ENCODE measurements at regions not wholly inside any gene's neighbourhood (a gene's known extent, or its start where the extent isn't known, plus 50 kb on each side); places are given as distances from the start of the nearest gene placed in this dataset.

GRCh38 chr2:155651851-155652250, 680.7 kb downstream of the NR4A2 start:
- no peak for TF ChIP-seq CTCF (conservative IDR thresholded peaks at IDR 0.05)
- no peak overlapping the region for H4K5ac ChIP-seq (ENCODE audit: insufficient read length, low read depth, low read length)

More at GRCh38 chr2:155651851-155652250, 680.7 kb downstream of the NR4A2 start:
- H3K27ac ChIP-seq (ENCODE audit: insufficient read length, low read depth, low read length), result no peak overlapping the region
- no peak overlapping the region for H3K4me2 ChIP-seq (ENCODE audit: insufficient read depth, insufficient read length, low read length)
- H2BK15ac ChIP-seq (ENCODE audit: low read depth, low read length), result no peak overlapping the region
- H2BK5ac ChIP-seq (ENCODE audit: insufficient read length, low read length), result no peak overlapping the region
- no peak overlapping the region for H2AFZ ChIP-seq (ENCODE audit: low read length)
- no peak overlapping the region for H3K18ac ChIP-seq (ENCODE audit: insufficient read length, low read depth, low read length)
- H4K20me1 ChIP-seq (ENCODE audit: control insufficient read depth, insufficient read depth, insufficient read length), result no peaks in the 10 kb centered on the region
- H3K4me1 Mint-ChIP-seq, result no peaks in the 10 kb centered on the region
- H4K8ac ChIP-seq (replicated peaks; ENCODE audit: insufficient read length, low read depth, low read length), result no peak overlapping the region
- H3K36me3 Mint-ChIP-seq (ENCODE audit: insufficient read depth in 1 of 3, low read depth in 3 of 3), result no peaks in the 10 kb centered on the region
- no peak overlapping the region for H2AK5ac ChIP-seq (ENCODE audit: insufficient read length, low read length)
- no peaks in the 10 kb centered on the region for H3K9me3 ChIP-seq (ENCODE audit: control insufficient read depth, low read depth, low read length)
- H3K4me1 ChIP-seq (ENCODE audit: insufficient read depth, low read length), result no peaks in the 10 kb centered on the region
- H3K14ac ChIP-seq (ENCODE audit: insufficient read depth, low read length), result no peak overlapping the region
- no peak overlapping the region for H2BK12ac ChIP-seq (ENCODE audit: insufficient read length, low read depth, low read length)
- no peaks in the 10 kb centered on the region for H3K23me2 ChIP-seq (ENCODE audit: insufficient read length, low read depth, low read length, poor library complexity, severe bottlenecking)
- H3K4ac ChIP-seq (ENCODE audit: low read depth, low read length), result no peak overlapping the region
- no peak overlapping the region for H3K23ac ChIP-seq (ENCODE audit: insufficient read length, low read depth, low read length)
- no CpG with 5 or more reads among the region's 6 CpGs for WGBS (ENCODE audit: extremely low coverage, insufficient read length, low lambda C conversion rate)
- no peaks in the 10 kb centered on the region for H3K27me3 ChIP-seq (ENCODE audit: insufficient read depth, low read length)
- H3K9me3 Mint-ChIP-seq, result no peaks in the 10 kb centered on the region
- no peak overlapping the region for H2BK20ac ChIP-seq (ENCODE audit: low read depth, low read length, poor library complexity, severe bottlenecking)
- no peak overlapping the region for H4K91ac ChIP-seq (ENCODE audit: insufficient read length, low read depth, low read length)
- H3K27ac Mint-ChIP-seq, result no peak overlapping the region
- no peak overlapping the region for H3K9ac ChIP-seq (ENCODE audit: extremely low read depth, insufficient read length, low read length)
- no peak overlapping the region for H3K4me3 Mint-ChIP-seq
- no peaks in the 10 kb centered on the region for H3K79me2 ChIP-seq (ENCODE audit: insufficient read depth, low read length)
- no peaks in the 10 kb centered on the region for H3K79me1 ChIP-seq (ENCODE audit: insufficient read depth, low read depth, low read length, poor library complexity, severe bottlenecking)
- H3T11ph ChIP-seq (ENCODE audit: low read length), result no peak overlapping the region
- DNase-seq, result no peak
- H3K27me3 Mint-ChIP-seq (ENCODE audit: low read depth), result no peaks in the 10 kb centered on the region
- H3K56ac ChIP-seq (ENCODE audit: insufficient read length, low read depth, low read length), result no peak overlapping the region
- H2BK120ac ChIP-seq (ENCODE audit: low read depth, low read length, poor library complexity, severe bottlenecking), result no peak overlapping the region

All from H9 (cell line).